Hematopoietic multipotent progenitor cell (in vitro differentiated cells): ENCODE measurements at regions not wholly inside any gene's neighbourhood (a gene's known extent, or its start where the extent isn't known, plus 50 kb on each side); places are given as distances from the start of the nearest gene placed in this dataset.

Source experiments
- DNase-seq, 3 donors: peaks; one replicate each; pipeline ENCODE4 v3.0.0-alpha.2; 2011 to 2015; ENCODE audit warnings: low read depth in 2 of 3, low spot score in 2 of 3

GRCh38 chr18:60552948-60553347 lies 180.4 kb upstream of the MC4R start:
- no peak for DNase-seq

- DNase-seq = no peak
Measured at GRCh38 chr18:60554967-60555366, 182.4 kb upstream of the MC4R start.

GRCh38 chr18:60555625-60556024 lies 183.1 kb upstream of the MC4R start:
- DNase-seq = no peak

GRCh38 chr18:60556326-60556725 lies 183.8 kb upstream of the MC4R start:
- DNase-seq = no peak

- no peak for DNase-seq
Measured at GRCh38 chr18:60560071-60560470, 187.5 kb upstream of the MC4R start.

- no peak for DNase-seq
Measured at GRCh38 chr18:60563082-60563481, 190.5 kb upstream of the MC4R start.

- no peak for DNase-seq
Measured at GRCh38 chr18:60568220-60568619, 195.6 kb upstream of the MC4R start.

GRCh38 chr18:60570172-60570571 lies 197.6 kb upstream of the MC4R start:
- no peak for DNase-seq

GRCh38 chr18:60577457-60577856 lies 204.9 kb upstream of the MC4R start:
- no peak for DNase-seq

GRCh38 chr18:60585670-60586069 lies 213.1 kb upstream of the MC4R start:
- no peak for DNase-seq

- no peak for DNase-seq
Measured at GRCh38 chr18:60593249-60593648, 220.7 kb upstream of the MC4R start.

GRCh38 chr18:60596928-60597327 lies 224.4 kb upstream of the MC4R start:
- DNase-seq = no peak

- DNase-seq = no peak
Measured at GRCh38 chr18:60599267-60599666, 226.7 kb upstream of the MC4R start.

GRCh38 chr18:60599995-60600394 lies 227.4 kb upstream of the MC4R start:
- no peak for DNase-seq

GRCh38 chr18:60601249-60601648 lies 228.7 kb upstream of the MC4R start:
- DNase-seq = no peak

- no peak for DNase-seq
Measured at GRCh38 chr18:60623331-60623730, 250.8 kb upstream of the MC4R start.

- no peak for DNase-seq
Measured at GRCh38 chr18:60624207-60624606, 251.6 kb upstream of the MC4R start.

GRCh38 chr18:60639836-60640235 lies 267.3 kb upstream of the MC4R start:
- DNase-seq = no peak

- DNase-seq = no peak
Measured at GRCh38 chr18:60643009-60643408, 270.4 kb upstream of the MC4R start.

- DNase-seq = no peak
Measured at GRCh38 chr18:60646725-60647124, 274.1 kb upstream of the MC4R start.

GRCh38 chr18:60649107-60649506 lies 276.5 kb upstream of the MC4R start:
- no peak for DNase-seq

GRCh38 chr18:60649842-60650536 lies 277.4 kb upstream of the MC4R start:
- DNase-seq = no peak

GRCh38 chr18:60654298-60654697 lies 281.7 kb upstream of the MC4R start:
- no peak for DNase-seq
